Nephron progenitor cell (in vitro differentiated cells): ENCODE measurements at regions not wholly inside any gene's neighbourhood (a gene's known extent, or its start where the extent isn't known, plus 50 kb on each side); places are given as distances from the start of the nearest gene placed in this dataset.

ENCODE experiments used
- DNase-seq: peaks from one replicate; pipeline ENCODE4 v3.0.0; 2021
- H3K27ac Mint-ChIP-seq: 2 replicates; pipeline ENCODE4 v1.8.0; 2021; ENCODE audit warnings: mild to moderate bottlenecking, moderate library complexity, mixed read lengths
- H3K27me3 Mint-ChIP-seq: 2 replicates; pipeline ENCODE4 v1.8.0; 2021; ENCODE audit warnings: mild to moderate bottlenecking, low read depth, mixed read lengths; ENCODE audit not compliant: poor library complexity
- H3K36me3 Mint-ChIP-seq: 2 replicates; pipeline ENCODE4 v1.8.0; 2021; ENCODE audit warnings: low read depth, mixed read lengths
- H3K4me1 Mint-ChIP-seq: 2 replicates; pipeline ENCODE4 v1.8.0; 2021; ENCODE audit warnings: mixed read lengths
- H3K4me3 Mint-ChIP-seq: 2 replicates; pipeline ENCODE4 v1.8.0; 2021; ENCODE audit warnings: mild to moderate bottlenecking, moderate library complexity, mixed read lengths
- H3K9me3 Mint-ChIP-seq: 2 replicates; pipeline ENCODE4 v1.8.0; 2021; ENCODE audit warnings: mild to moderate bottlenecking, moderate library complexity, mixed read lengths
- TF ChIP-seq, protein P1 (sequence below): fragments of 200-600 bp; sonication (generic); IDR thresholded peaks from 2 replicates; pipeline ENCODE4 v1.5.0; 2021; ENCODE audit warnings: antibody characterized with exemption

DNA sequence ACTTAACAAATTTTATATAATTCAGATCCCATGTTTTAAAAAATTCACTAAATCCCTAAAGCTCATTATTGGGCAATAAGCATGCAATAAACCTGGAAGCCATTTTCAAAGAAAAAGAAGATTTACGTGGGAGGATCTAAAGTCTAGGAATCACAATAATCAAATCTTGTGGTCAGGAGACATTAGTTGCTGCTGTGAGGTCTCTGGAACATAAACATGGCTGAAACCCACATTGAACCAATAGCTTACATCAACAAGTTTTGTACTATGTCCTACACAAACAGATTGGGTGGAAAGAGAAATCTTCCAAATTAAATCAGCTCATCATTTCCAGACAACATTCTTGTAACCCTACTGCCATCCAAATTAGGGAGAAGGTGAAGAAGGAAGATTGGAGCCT lies 121.9 kb upstream of the EPHA3 start:
- Mint-ChIP-seq H3K4me3 (no peak overlapping the region), H3K4me1 (no peaks in the 10 kb centered on the region), H3K9me3 (no peaks in the 10 kb centered on the region), H3K36me3 (no peaks in the 10 kb centered on the region), H3K27me3 (no peaks in the 10 kb centered on the region), H3K27ac (no peak overlapping the region)
- TF ChIP-seq, protein P1, sequence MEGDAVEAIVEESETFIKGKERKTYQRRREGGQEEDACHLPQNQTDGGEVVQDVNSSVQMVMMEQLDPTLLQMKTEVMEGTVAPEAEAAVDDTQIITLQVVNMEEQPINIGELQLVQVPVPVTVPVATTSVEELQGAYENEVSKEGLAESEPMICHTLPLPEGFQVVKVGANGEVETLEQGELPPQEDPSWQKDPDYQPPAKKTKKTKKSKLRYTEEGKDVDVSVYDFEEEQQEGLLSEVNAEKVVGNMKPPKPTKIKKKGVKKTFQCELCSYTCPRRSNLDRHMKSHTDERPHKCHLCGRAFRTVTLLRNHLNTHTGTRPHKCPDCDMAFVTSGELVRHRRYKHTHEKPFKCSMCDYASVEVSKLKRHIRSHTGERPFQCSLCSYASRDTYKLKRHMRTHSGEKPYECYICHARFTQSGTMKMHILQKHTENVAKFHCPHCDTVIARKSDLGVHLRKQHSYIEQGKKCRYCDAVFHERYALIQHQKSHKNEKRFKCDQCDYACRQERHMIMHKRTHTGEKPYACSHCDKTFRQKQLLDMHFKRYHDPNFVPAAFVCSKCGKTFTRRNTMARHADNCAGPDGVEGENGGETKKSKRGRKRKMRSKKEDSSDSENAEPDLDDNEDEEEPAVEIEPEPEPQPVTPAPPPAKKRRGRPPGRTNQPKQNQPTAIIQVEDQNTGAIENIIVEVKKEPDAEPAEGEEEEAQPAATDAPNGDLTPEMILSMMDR: no peak
- DNase-seq: no peak

DNA sequence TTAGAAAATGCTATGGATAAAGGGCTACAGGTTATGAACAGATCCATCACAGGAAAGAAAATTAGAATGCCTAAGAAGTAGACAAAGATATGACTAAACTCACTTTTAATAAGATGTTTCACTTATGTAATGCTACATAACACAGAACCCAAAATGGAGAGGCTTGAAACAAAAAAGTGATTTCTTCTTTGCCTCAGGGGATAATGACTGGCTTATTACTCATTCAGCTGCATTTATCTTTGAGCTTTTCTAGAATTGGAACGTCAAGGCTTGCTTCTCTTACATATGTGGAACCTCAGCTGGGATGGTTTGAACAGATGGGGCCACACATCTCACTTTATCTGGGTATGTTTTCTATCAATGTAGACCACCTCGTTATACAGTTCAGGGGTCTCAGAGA lies 120.6 kb upstream of the EPHA3 start:
- no peaks in the 10 kb centered on the region for H3K4me1 Mint-ChIP-seq
- no peak overlapping the region for H3K27ac Mint-ChIP-seq
- H3K36me3 Mint-ChIP-seq: no peaks in the 10 kb centered on the region
- DNase-seq: no peak
- TF ChIP-seq, protein P1: no peak
- H3K9me3 Mint-ChIP-seq: no peaks in the 10 kb centered on the region
- no peaks in the 10 kb centered on the region for H3K27me3 Mint-ChIP-seq
- H3K4me3 Mint-ChIP-seq: no peak overlapping the region

DNA sequence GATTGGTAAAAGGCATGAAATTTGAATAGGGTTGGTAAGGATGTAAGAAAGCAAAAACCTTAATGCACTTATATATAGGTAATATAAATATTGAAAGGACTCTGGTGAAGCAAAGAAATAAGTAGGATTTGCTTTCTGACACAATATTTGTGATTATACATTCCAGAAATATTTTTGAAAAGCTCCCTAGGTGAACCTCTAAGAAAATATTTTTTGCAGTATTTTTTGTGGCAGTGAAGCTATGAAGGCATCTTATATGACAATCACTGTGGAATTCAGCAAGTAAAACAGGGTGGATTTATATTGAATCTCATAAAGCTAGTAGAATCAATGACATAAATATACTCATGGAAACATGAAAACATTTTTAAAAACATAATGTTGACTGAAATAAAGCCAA lies 119.6 kb upstream of the EPHA3 start:
- no peak overlapping the region for H3K4me3 Mint-ChIP-seq
- TF ChIP-seq, protein P1: no peak
- H3K4me1 Mint-ChIP-seq: no peaks in the 10 kb centered on the region
- DNase-seq: no peak
- H3K27ac Mint-ChIP-seq: no peak overlapping the region
- H3K9me3 Mint-ChIP-seq: no peaks in the 10 kb centered on the region
- H3K36me3 Mint-ChIP-seq: no peaks in the 10 kb centered on the region
- no peaks in the 10 kb centered on the region for H3K27me3 Mint-ChIP-seq

DNA sequence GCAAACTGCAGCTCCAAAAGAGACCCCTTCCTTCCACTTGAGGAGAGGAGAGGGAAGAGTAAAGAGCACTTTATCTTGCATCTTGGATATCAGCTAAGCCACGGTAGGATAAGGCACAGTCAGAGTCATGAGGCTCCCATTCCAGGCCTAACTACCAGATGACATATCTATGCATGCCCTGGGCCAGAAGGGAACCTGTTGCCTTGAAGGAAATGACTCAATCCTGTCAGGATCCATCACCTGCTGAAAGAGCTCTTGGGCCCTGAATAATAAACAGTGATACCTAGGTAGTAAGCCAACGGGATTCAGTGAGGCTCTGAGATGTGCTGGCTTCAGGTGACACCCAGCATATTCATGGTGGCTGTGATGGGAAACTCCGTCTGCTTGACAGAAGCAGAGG lies 118.5 kb upstream of the EPHA3 start:
- TF ChIP-seq, protein P1: no peak

DNA sequence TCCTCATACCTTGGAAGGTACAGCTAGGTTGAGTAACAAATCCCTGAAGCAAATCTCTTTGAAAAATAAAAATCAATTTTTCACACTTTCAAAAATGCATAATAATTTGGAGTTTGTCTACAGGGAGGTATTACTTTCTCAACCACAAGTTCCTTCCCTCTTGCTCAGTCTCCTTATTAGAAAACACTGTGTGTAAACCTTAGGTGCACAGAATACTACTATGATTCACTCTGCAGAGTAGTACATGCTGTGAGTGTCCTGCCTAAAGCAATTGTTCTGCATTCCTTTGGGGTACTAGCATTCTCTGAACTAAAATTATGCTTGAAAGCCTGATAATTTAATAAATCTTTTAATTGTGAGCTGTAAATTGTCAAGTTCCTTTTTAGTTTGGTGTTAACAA lies 115.9 kb upstream of the EPHA3 start:
- Mint-ChIP-seq H3K36me3 (no peaks in the 10 kb centered on the region), H3K27me3 (no peaks in the 10 kb centered on the region)

More for the DNA sequence above, 118.5 kb upstream of the EPHA3 start:
- no peak overlapping the region for H3K4me3 Mint-ChIP-seq
- H3K9me3 Mint-ChIP-seq: no peaks in the 10 kb centered on the region
- H3K4me1 Mint-ChIP-seq: no peaks in the 10 kb centered on the region
- no peak overlapping the region for H3K27ac Mint-ChIP-seq
- no peak for DNase-seq
- no peaks in the 10 kb centered on the region for H3K36me3 Mint-ChIP-seq
- no peaks in the 10 kb centered on the region for H3K27me3 Mint-ChIP-seq

DNA sequence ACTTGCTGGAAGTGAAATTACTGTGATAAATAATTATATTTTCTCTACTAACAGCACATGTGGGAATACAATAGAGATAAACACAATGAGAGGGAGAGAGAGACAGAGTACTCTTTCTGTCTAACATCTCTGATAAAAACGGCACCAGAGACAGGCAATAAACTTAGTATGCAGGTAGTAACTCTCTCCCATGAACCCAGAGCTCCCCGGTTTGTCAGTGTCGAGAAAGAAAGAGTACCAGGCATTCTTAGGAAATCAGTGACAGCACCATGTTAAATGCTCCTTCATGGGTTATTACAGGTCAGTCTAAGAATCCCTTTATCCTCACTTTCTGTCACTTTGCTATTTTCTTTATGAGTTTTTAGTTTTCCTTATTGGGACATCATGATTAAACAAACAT lies 110.7 kb upstream of the EPHA3 start:
- H3K4me1 Mint-ChIP-seq: no peaks in the 10 kb centered on the region
- TF ChIP-seq, protein P1: no peak
- peaks cover 5% of the 10 kb centered on the region for H3K9me3 Mint-ChIP-seq
- DNase-seq: no peak
- no peaks in the 10 kb centered on the region for H3K36me3 Mint-ChIP-seq
- no peak overlapping the region for H3K4me3 Mint-ChIP-seq
- no peaks in the 10 kb centered on the region for H3K27me3 Mint-ChIP-seq
- H3K27ac Mint-ChIP-seq: peak overlapping the region; percentile 42

More for the DNA sequence above, 115.9 kb upstream of the EPHA3 start:
- TF ChIP-seq, protein P1: no peak
- H3K9me3 Mint-ChIP-seq: no peaks in the 10 kb centered on the region
- no peak overlapping the region for H3K27ac Mint-ChIP-seq
- no peak overlapping the region for H3K4me3 Mint-ChIP-seq
- DNase-seq: no peak
- H3K4me1 Mint-ChIP-seq: no peaks in the 10 kb centered on the region
